CD14-positive monocyte (primary cell): ENCODE measurements at regions not wholly inside any gene's neighbourhood (a gene's known extent, or its start where the extent isn't known, plus 50 kb on each side); places are given as distances from the start of the nearest gene placed in this dataset.

Source experiments
- DNase-seq, 3 donors: peaks; one replicate each; pipeline ENCODE4 v3.0.0-alpha.2; 2011 to 2022
- H2AFZ ChIP-seq: 2 replicates; pipeline ENCODE4 v1.6.0; 2012; ENCODE audit warnings: mild to moderate bottlenecking, low read depth, low read length, inconsistent platforms; ENCODE audit not compliant: insufficient read depth, poor library complexity, severe bottlenecking
- H3K27ac ChIP-seq, 2 donors: 1 replicate in 1 of 2; 2 replicates in 1 of 2; pipeline ENCODE4 v1.5.1; 2012 to 2013; ENCODE audit warnings: low read length in 2 of 2, control low read depth in 1 of 2, inconsistent platforms in 1 of 2, low read depth in 1 of 2, mild to moderate bottlenecking in 1 of 2
- H3K27me3 ChIP-seq, 2 donors: one replicate each; pipeline versions ENCODE4 v1.6.0 to v1.6.1; 2011 to 2013; ENCODE audit warnings: low read length in 2 of 2; ENCODE audit not compliant: control insufficient read depth in 2 of 2, insufficient read depth in 2 of 2
- H3K36me3 ChIP-seq, 2 donors: replicated peaks in 1 of 2; 1 replicate in 1 of 2; 2 replicates in 1 of 2; pipeline versions ENCODE4 v1.5.1 to v1.6.1; 2012 to 2013; ENCODE audit warnings: low read length in 2 of 2, control low read depth in 1 of 2, inconsistent platforms in 1 of 2, mild to moderate bottlenecking in 1 of 2; ENCODE audit not compliant: insufficient read depth in 2 of 2, control insufficient read depth in 1 of 2
- H3K4me1 ChIP-seq, 2 donors: 1 replicate in 1 of 2; 2 replicates in 1 of 2; pipeline versions ENCODE4 v1.5.1 to v1.6.1; 2012 to 2013; ENCODE audit warnings: low read length in 2 of 2, control low read depth in 1 of 2, inconsistent platforms in 1 of 2, mild to moderate bottlenecking in 1 of 2, moderate library complexity in 1 of 2; ENCODE audit not compliant: insufficient read depth in 2 of 2, control insufficient read depth in 1 of 2
- H3K4me2 ChIP-seq: replicated peaks from 2 replicates; pipeline ENCODE3; 2012; ENCODE audit warnings: low read length, moderate library complexity, mild to moderate bottlenecking; ENCODE audit not compliant: poor library complexity, severe bottlenecking; ENCODE audit errors: extremely low read depth
- H3K4me3 ChIP-seq, 3 experiments: fragments of 200-600 bp in 1 of 3; sonication (generic) in 1 of 3; replicated peaks in 1 of 3; 1 replicate in 2 of 3; 2 replicates in 1 of 3; pipeline ENCODE4 v1.5.1; 2011 to 2013; ENCODE audit warnings: low read length in 3 of 3, mild to moderate bottlenecking in 3 of 3, control low read depth in 2 of 3, low read depth in 2 of 3, inconsistent platforms in 1 of 3, moderate library complexity in 1 of 3
- H3K79me2 ChIP-seq: 2 replicates; pipeline ENCODE4 v1.6.0; 2012; ENCODE audit warnings: mild to moderate bottlenecking, control low read depth, inconsistent platforms, low read length, moderate library complexity; ENCODE audit not compliant: insufficient read depth
- H3K9ac ChIP-seq: 2 replicates; pipeline ENCODE4 v1.6.0; 2017; ENCODE audit warnings: low read length, mild to moderate bottlenecking; ENCODE audit not compliant: insufficient read depth, poor library complexity, severe bottlenecking
- H3K9me3 ChIP-seq, 2 donors: replicated peaks in 1 of 2; 1 replicate in 1 of 2; 2 replicates in 1 of 2; pipeline versions ENCODE4 v1.5.1 to v1.6.1; 2012 to 2013; ENCODE audit warnings: low read length in 2 of 2, control low read depth in 1 of 2; ENCODE audit not compliant: control insufficient read depth in 1 of 2, insufficient read depth in 1 of 2
- H4K20me1 ChIP-seq: 2 replicates; pipeline ENCODE4 v1.6.0; 2012; ENCODE audit warnings: mild to moderate bottlenecking, low read length, control low read depth, moderate library complexity; ENCODE audit not compliant: insufficient read depth
- H3K27ac Mint-ChIP-seq, 7 donors: one replicate each; pipeline ENCODE4 v1.8.0; 2020; ENCODE audit warnings: mild to moderate bottlenecking in 7 of 7, mixed read lengths in 7 of 7, moderate library complexity in 6 of 7, inconsistent platforms in 2 of 7
- H3K27me3 Mint-ChIP-seq, 3 donors: one replicate each; pipeline ENCODE4 v1.8.0; 2021 to 2022; ENCODE audit warnings: low read depth in 3 of 3, mild to moderate bottlenecking in 3 of 3, mixed read lengths in 3 of 3, moderate library complexity in 3 of 3, inconsistent platforms in 1 of 3
- H3K36me3 Mint-ChIP-seq, 2 donors: one replicate each; pipeline ENCODE4 v1.8.0; 2020; ENCODE audit warnings: mixed read lengths in 2 of 2, inconsistent platforms in 1 of 2, mild to moderate bottlenecking in 1 of 2
- H3K4me1 Mint-ChIP-seq: one replicate; pipeline ENCODE4 v1.8.0; 2020; ENCODE audit warnings: mild to moderate bottlenecking, mixed read lengths
- H3K4me3 Mint-ChIP-seq, 2 donors: one replicate each; pipeline ENCODE4 v1.8.0; 2020; ENCODE audit warnings: mild to moderate bottlenecking in 2 of 2, mixed read lengths in 2 of 2, moderate library complexity in 1 of 2
- H3K9me3 Mint-ChIP-seq, 7 donors: one replicate each; pipeline ENCODE4 v1.8.0; 2020 to 2022; ENCODE audit warnings: mixed read lengths in 7 of 7, mild to moderate bottlenecking in 6 of 7, moderate library complexity in 6 of 7, inconsistent platforms in 2 of 7
- WGBS: methylation state at CpG from one replicate; pipeline ENCODE4 v1.1.5; 2013; ENCODE audit warnings: missing lambda C conversion rate; ENCODE audit not compliant: insufficient coverage; 5-methylcytosine and 5-hydroxymethylcytosine counted together
- intact Hi-C, 2 donors: fragments of 100-400 bp; cut with micrococcal nuclease; formaldehyde crosslinking; loops; one replicate each; pipeline versions ENCODE4 v1.15.0 to v1.15.1; 2023
- TF ChIP-seq, protein P1 (sequence below): fragments of 200-600 bp; IDR thresholded peaks from one replicate; pipeline ENCODE4 v1.8.0; 2022; ENCODE audit warnings: antibody characterized with exemption, mild to moderate bottlenecking

- H3K79me2 ChIP-seq = no peaks in the 10 kb centered on the region
- peaks cover 10 to 13% of the 10 kb centered on the region in 2 donors for H3K9me3 ChIP-seq
- intact Hi-C loops = no loop called here
- H3K27me3 ChIP-seq = no peaks in the 10 kb centered on the region
- DNase-seq = no peak
- Mint-ChIP-seq H3K9me3 (peaks cover 0 to 8% (median 2%) of the 10 kb centered on the region in 7 donors), H3K4me1 (no peaks in the 10 kb centered on the region), H3K27me3 (no peaks in the 10 kb centered on the region), H3K27ac (no peak overlapping the region), H3K36me3 (no peaks in the 10 kb centered on the region), H3K4me3 (no peak overlapping the region)
- no peaks in the 10 kb centered on the region for H3K36me3 ChIP-seq
- TF ChIP-seq, protein P1, sequence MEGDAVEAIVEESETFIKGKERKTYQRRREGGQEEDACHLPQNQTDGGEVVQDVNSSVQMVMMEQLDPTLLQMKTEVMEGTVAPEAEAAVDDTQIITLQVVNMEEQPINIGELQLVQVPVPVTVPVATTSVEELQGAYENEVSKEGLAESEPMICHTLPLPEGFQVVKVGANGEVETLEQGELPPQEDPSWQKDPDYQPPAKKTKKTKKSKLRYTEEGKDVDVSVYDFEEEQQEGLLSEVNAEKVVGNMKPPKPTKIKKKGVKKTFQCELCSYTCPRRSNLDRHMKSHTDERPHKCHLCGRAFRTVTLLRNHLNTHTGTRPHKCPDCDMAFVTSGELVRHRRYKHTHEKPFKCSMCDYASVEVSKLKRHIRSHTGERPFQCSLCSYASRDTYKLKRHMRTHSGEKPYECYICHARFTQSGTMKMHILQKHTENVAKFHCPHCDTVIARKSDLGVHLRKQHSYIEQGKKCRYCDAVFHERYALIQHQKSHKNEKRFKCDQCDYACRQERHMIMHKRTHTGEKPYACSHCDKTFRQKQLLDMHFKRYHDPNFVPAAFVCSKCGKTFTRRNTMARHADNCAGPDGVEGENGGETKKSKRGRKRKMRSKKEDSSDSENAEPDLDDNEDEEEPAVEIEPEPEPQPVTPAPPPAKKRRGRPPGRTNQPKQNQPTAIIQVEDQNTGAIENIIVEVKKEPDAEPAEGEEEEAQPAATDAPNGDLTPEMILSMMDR = no peak
- H3K9ac ChIP-seq = no peak overlapping the region
- H2AFZ ChIP-seq = no peak overlapping the region
- no peak overlapping the region for H3K27ac ChIP-seq
- H4K20me1 ChIP-seq = no peaks in the 10 kb centered on the region
- no peak overlapping the region for H3K4me2 ChIP-seq
- no peaks in the 10 kb centered on the region for H3K4me1 ChIP-seq
- no peak overlapping the region for H3K4me3 ChIP-seq
- 86% methylated on average over 1 of the region's 2 CpGs for WGBS
Measured at GRCh38 chr3:79822076-79822475, 54.3 kb upstream of the ROBO1 start.

DNA sequence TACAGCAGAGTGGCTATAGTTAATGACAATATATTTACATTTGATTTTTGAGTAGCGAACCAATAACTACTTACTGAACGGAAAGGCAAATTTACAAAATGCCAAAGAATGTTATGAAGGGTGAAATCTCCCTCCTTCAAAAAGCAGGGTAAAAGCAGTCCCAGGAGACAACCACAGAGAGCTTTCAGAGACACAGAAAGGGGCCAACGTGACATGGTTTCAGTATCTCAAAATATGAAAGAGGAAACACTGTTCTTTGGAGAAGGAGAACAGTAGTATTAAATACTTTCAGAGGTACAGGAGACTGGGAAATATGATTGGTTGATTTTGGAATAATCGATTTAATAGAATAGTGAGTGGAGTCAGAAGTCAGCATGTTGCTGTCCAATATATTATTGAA, 52.3 kb upstream of the ROBO1 start:
- H3K79me2 ChIP-seq = no peaks in the 10 kb centered on the region
- H3K27ac ChIP-seq = no peak overlapping the region
- H3K36me3 Mint-ChIP-seq = no peaks in the 10 kb centered on the region
- H3K27me3 Mint-ChIP-seq = no peaks in the 10 kb centered on the region
- intact Hi-C loops = no loop called here
- no peaks in the 10 kb centered on the region for H3K27me3 ChIP-seq
- DNase-seq = no peak
- H3K4me3 Mint-ChIP-seq = no peak overlapping the region
- H3K36me3 ChIP-seq = no peaks in the 10 kb centered on the region
- H3K4me3 ChIP-seq = no peak overlapping the region
- 64% methylated on average over 1 of the region's 4 CpGs for WGBS
- peaks cover 14 to 21% of the 10 kb centered on the region in 2 donors for H3K9me3 ChIP-seq
- no peaks in the 10 kb centered on the region for H3K4me1 ChIP-seq
- no peaks in the 10 kb centered on the region for H4K20me1 ChIP-seq
- H3K9me3 Mint-ChIP-seq = peaks cover 0 to 12% (median 2%) of the 10 kb centered on the region in 7 donors
- H3K4me2 ChIP-seq = no peak overlapping the region
- H2AFZ ChIP-seq = no peak overlapping the region
- no peaks in the 10 kb centered on the region for H3K4me1 Mint-ChIP-seq
- no peak overlapping the region for H3K27ac Mint-ChIP-seq
- H3K9ac ChIP-seq = no peak overlapping the region
- TF ChIP-seq, protein P1 = no peak
